ENCODE measurements at regions not wholly inside any gene's neighbourhood (a gene's known extent, or its start where the extent isn't known, plus 50 kb on each side); places are given as distances from the start of the nearest gene placed in this dataset.
"Not testable (repeated sequence)": the region's sequence is repeated elsewhere in the genome, so short reads cannot be mapped to it uniquely, and the experiment has no call there.

- H4K20me1 ChIP-seq (ENCODE audit: insufficient read depth, low read length); H3K4me3 Mint-ChIP-seq; H3K9ac ChIP-seq (ENCODE audit: insufficient read depth, low read length, poor library complexity, severe bottlenecking); H3K36me3 ChIP-seq (replicated peaks in 1 of 2; ENCODE audit: control insufficient read depth in 1 of 2, insufficient read depth in 2 of 2, low read length in 2 of 2); H2AFZ ChIP-seq (ENCODE audit: insufficient read depth, low read depth, low read length, poor library complexity, severe bottlenecking); H3K27ac ChIP-seq (ENCODE audit: low read depth in 1 of 2, low read length in 2 of 2); DNase-seq; H3K9me3 Mint-ChIP-seq; H3K4me1 Mint-ChIP-seq; H3K9me3 ChIP-seq (replicated peaks in 1 of 2; ENCODE audit: control insufficient read depth in 1 of 2, insufficient read depth in 1 of 2, low read length in 2 of 2); intact Hi-C loops (cut with micrococcal nuclease); H3K36me3 Mint-ChIP-seq; H3K27me3 ChIP-seq (ENCODE audit: control insufficient read depth in 2 of 2, insufficient read depth in 2 of 2, low read length in 2 of 2); H3K4me2 ChIP-seq (replicated peaks; ENCODE audit: extremely low read depth, low read length, poor library complexity, severe bottlenecking); H3K27ac Mint-ChIP-seq; H3K4me3 ChIP-seq (replicated peaks in 1 of 3; ENCODE audit: low read depth in 2 of 3, low read length in 3 of 3); H3K79me2 ChIP-seq (ENCODE audit: insufficient read depth, low read length); H3K4me1 ChIP-seq (ENCODE audit: control insufficient read depth in 1 of 2, insufficient read depth in 2 of 2, low read length in 2 of 2): not testable (repeated sequence)
- WGBS (ENCODE audit: insufficient coverage) = 80% methylated on average over 1 of the region's 3 CpGs
- H3K27me3 Mint-ChIP-seq (ENCODE audit: low read depth in 3 of 3) = peaks cover 8 to 16% (median 16%) of the 10 kb centered on the region in 3 donors
Observed at GRCh38 chr4:3921902-3922301, 155.7 kb downstream of the ADRA2C start.

GRCh38 chr4:3925841-3926240 lies 159.7 kb downstream of the ADRA2C start:
- H3K4me1 Mint-ChIP-seq; H3K4me2 ChIP-seq (replicated peaks; ENCODE audit: extremely low read depth, low read length, poor library complexity, severe bottlenecking); H3K27ac Mint-ChIP-seq; H2AFZ ChIP-seq (ENCODE audit: insufficient read depth, low read depth, low read length, poor library complexity, severe bottlenecking); DNase-seq; H3K9me3 Mint-ChIP-seq; H3K27ac ChIP-seq (ENCODE audit: low read depth in 1 of 2, low read length in 2 of 2); H4K20me1 ChIP-seq (ENCODE audit: insufficient read depth, low read length); H3K36me3 Mint-ChIP-seq; H3K4me1 ChIP-seq (ENCODE audit: control insufficient read depth in 1 of 2, insufficient read depth in 2 of 2, low read length in 2 of 2); H3K79me2 ChIP-seq (ENCODE audit: insufficient read depth, low read length); H3K9me3 ChIP-seq (replicated peaks in 1 of 2; ENCODE audit: control insufficient read depth in 1 of 2, insufficient read depth in 1 of 2, low read length in 2 of 2); H3K4me3 Mint-ChIP-seq; H3K9ac ChIP-seq (ENCODE audit: insufficient read depth, low read length, poor library complexity, severe bottlenecking); H3K27me3 ChIP-seq (ENCODE audit: control insufficient read depth in 2 of 2, insufficient read depth in 2 of 2, low read length in 2 of 2); intact Hi-C loops (cut with micrococcal nuclease); H3K4me3 ChIP-seq (replicated peaks in 1 of 3; ENCODE audit: low read depth in 2 of 3, low read length in 3 of 3); H3K36me3 ChIP-seq (replicated peaks in 1 of 2; ENCODE audit: control insufficient read depth in 1 of 2, insufficient read depth in 2 of 2, low read length in 2 of 2): not testable (repeated sequence)
- no CpG with 5 or more reads among the region's 4 CpGs for WGBS (ENCODE audit: insufficient coverage)
- H3K27me3 Mint-ChIP-seq (ENCODE audit: low read depth in 3 of 3) = peaks cover 9 to 27% (median 15%) of the 10 kb centered on the region in 3 donors

- H3K27ac Mint-ChIP-seq; H2AFZ ChIP-seq (ENCODE audit: insufficient read depth, low read depth, low read length, poor library complexity, severe bottlenecking); H3K27me3 ChIP-seq (ENCODE audit: control insufficient read depth in 2 of 2, insufficient read depth in 2 of 2, low read length in 2 of 2); H3K79me2 ChIP-seq (ENCODE audit: insufficient read depth, low read length); H3K4me1 Mint-ChIP-seq; H3K4me3 Mint-ChIP-seq; H3K4me2 ChIP-seq (replicated peaks; ENCODE audit: extremely low read depth, low read length, poor library complexity, severe bottlenecking); H3K9me3 ChIP-seq (replicated peaks in 1 of 2; ENCODE audit: control insufficient read depth in 1 of 2, insufficient read depth in 1 of 2, low read length in 2 of 2); H3K36me3 ChIP-seq (replicated peaks in 1 of 2; ENCODE audit: control insufficient read depth in 1 of 2, insufficient read depth in 2 of 2, low read length in 2 of 2); H4K20me1 ChIP-seq (ENCODE audit: insufficient read depth, low read length); H3K9ac ChIP-seq (ENCODE audit: insufficient read depth, low read length, poor library complexity, severe bottlenecking); H3K36me3 Mint-ChIP-seq; H3K27ac ChIP-seq (ENCODE audit: low read depth in 1 of 2, low read length in 2 of 2); DNase-seq; H3K9me3 Mint-ChIP-seq; intact Hi-C loops (cut with micrococcal nuclease); H3K4me1 ChIP-seq (ENCODE audit: control insufficient read depth in 1 of 2, insufficient read depth in 2 of 2, low read length in 2 of 2); H3K4me3 ChIP-seq (replicated peaks in 1 of 3; ENCODE audit: low read depth in 2 of 3, low read length in 3 of 3): not testable (repeated sequence)
- peaks cover 9 to 25% (median 15%) of the 10 kb centered on the region in 3 donors for H3K27me3 Mint-ChIP-seq (ENCODE audit: low read depth in 3 of 3)
- 51% methylated on average over 4 of the region's 10 CpGs for WGBS (ENCODE audit: insufficient coverage)
Observed at GRCh38 chr4:3926271-3926670, 160.1 kb downstream of the ADRA2C start.

GRCh38 chr4:3926969-3927755 lies 161.0 kb downstream of the ADRA2C start:
- DNase-seq; H3K4me1 ChIP-seq (ENCODE audit: control insufficient read depth in 1 of 2, insufficient read depth in 2 of 2, low read length in 2 of 2); H3K36me3 Mint-ChIP-seq; H3K4me1 Mint-ChIP-seq; intact Hi-C loops (cut with micrococcal nuclease); H3K9me3 Mint-ChIP-seq; H3K27ac ChIP-seq (ENCODE audit: low read depth in 1 of 2, low read length in 2 of 2); H3K36me3 ChIP-seq (replicated peaks in 1 of 2; ENCODE audit: control insufficient read depth in 1 of 2, insufficient read depth in 2 of 2, low read length in 2 of 2); H3K9ac ChIP-seq (ENCODE audit: insufficient read depth, low read length, poor library complexity, severe bottlenecking); H2AFZ ChIP-seq (ENCODE audit: insufficient read depth, low read depth, low read length, poor library complexity, severe bottlenecking); H4K20me1 ChIP-seq (ENCODE audit: insufficient read depth, low read length); H3K79me2 ChIP-seq (ENCODE audit: insufficient read depth, low read length); H3K9me3 ChIP-seq (replicated peaks in 1 of 2; ENCODE audit: control insufficient read depth in 1 of 2, insufficient read depth in 1 of 2, low read length in 2 of 2); H3K4me3 Mint-ChIP-seq; H3K4me2 ChIP-seq (replicated peaks; ENCODE audit: extremely low read depth, low read length, poor library complexity, severe bottlenecking); H3K27me3 ChIP-seq (ENCODE audit: control insufficient read depth in 2 of 2, insufficient read depth in 2 of 2, low read length in 2 of 2); H3K4me3 ChIP-seq (replicated peaks in 1 of 3; ENCODE audit: low read depth in 2 of 3, low read length in 3 of 3): not testable (repeated sequence)
- Mint-ChIP-seq H3K27ac (peak overlapping the region in 1 of 7 donors; percentile 2), H3K27me3 (ENCODE audit: low read depth in 3 of 3) (peaks cover 9 to 25% (median 15%) of the 10 kb centered on the region in 3 donors)
- whole genome bisulfite sequencing (ENCODE audit: insufficient coverage) = 68% methylated on average over 3 of the region's 11 CpGs
